HepG2 (cell line): ENCODE measurements at regions not wholly inside any gene's neighbourhood (a gene's known extent, or its start where the extent isn't known, plus 50 kb on each side); places are given as distances from the start of the nearest gene placed in this dataset.

ENCODE experiments used
- FOXK1 ChIP-seq: sonication (generic); formaldehyde crosslinking; IDR thresholded peaks from 2 replicates; pipeline ENCODE4 v1.4.0; 2020; ENCODE audit warnings: low read depth, missing genetic modification reagents, borderline replicate concordance
- HDAC1 ChIP-seq: sonication (generic); formaldehyde crosslinking; IDR thresholded peaks from 2 replicates; pipeline ENCODE4 v1.5.1; 2020; ENCODE audit warnings: mild to moderate bottlenecking, missing genetic modification reagents
- HOXD1 ChIP-seq: sonication (generic); formaldehyde crosslinking; IDR thresholded peaks from 2 replicates; pipeline ENCODE4 v1.5.0; 2020; ENCODE audit warnings: missing genetic modification reagents
- MEIS2 ChIP-seq: sonication (generic); formaldehyde crosslinking; IDR thresholded peaks from 2 replicates; pipeline ENCODE4 v1.9.0; 2021; ENCODE audit warnings: mild to moderate bottlenecking, missing genetic modification reagents
- REXO4 ChIP-seq: sonication (generic); formaldehyde crosslinking; IDR thresholded peaks from 2 replicates; pipeline ENCODE4 v1.8.0; 2022; ENCODE audit warnings: missing genetic modification reagents, mild to moderate bottlenecking, borderline replicate concordance
- SOX13 ChIP-seq, 3 experiments: fragments of 450-650 bp in 1 of 3; sonication (generic) in 1 of 3; formaldehyde crosslinking in 1 of 3; IDR thresholded peaks in 2 of 3; conservative IDR thresholded peaks in 1 of 3; 2 replicates each; pipeline versions ENCODE4 v1.5.0 to v1.6.1; 2016 to 2020; ENCODE audit warnings: antibody characterized with exemption in 1 of 3, mild to moderate bottlenecking in 1 of 3, missing compliant biosample characterization in 1 of 3, missing genetic modification reagents in 1 of 3, moderate library complexity in 1 of 3
- XRCC5 ChIP-seq: fragments of 200-400 bp; formaldehyde crosslinking; optimal IDR thresholded peaks from 2 replicates; pipeline ENCODE3; 2017; ENCODE audit warnings: mild to moderate bottlenecking, low read length
- ZBTB38 ChIP-seq: sonication (generic); formaldehyde crosslinking; IDR thresholded peaks from 2 replicates; pipeline ENCODE4 v1.5.1; 2020; ENCODE audit warnings: mild to moderate bottlenecking, missing genetic modification reagents
- ZNF263 ChIP-seq: sonication (generic); formaldehyde crosslinking; IDR thresholded peaks from 2 replicates; pipeline ENCODE4 v1.4.0; 2020; ENCODE audit warnings: missing genetic modification reagents
- ZSCAN30 ChIP-seq: sonication (generic); formaldehyde crosslinking; IDR thresholded peaks from 2 replicates; pipeline ENCODE4 v1.5.0; 2020; ENCODE audit warnings: mild to moderate bottlenecking, missing genetic modification reagents
- TF ChIP-seq, protein P1 (sequence below): sonication (generic); formaldehyde crosslinking; IDR thresholded peaks from 2 replicates; pipeline ENCODE4 v1.8.0; 2022; ENCODE audit warnings: missing genetic modification reagents, mild to moderate bottlenecking, borderline replicate concordance
- TF ChIP-seq, protein P2 (sequence below): sonication (generic); formaldehyde crosslinking; IDR thresholded peaks from 2 replicates; pipeline ENCODE4 v1.9.0; 2021; ENCODE audit warnings: missing genetic modification reagents, mild to moderate bottlenecking, borderline replicate concordance
- TF ChIP-seq, protein P3 (sequence below), 2 experiments: fragments of 450-650 bp in 1 of 2; sonication (generic) in 1 of 2; formaldehyde crosslinking in 1 of 2; IDR thresholded peaks; 2 replicates each; pipeline versions ENCODE4 v1.6.1 to v1.8.0; 2016 to 2022; ENCODE audit warnings: antibody characterized with exemption in 1 of 2, mild to moderate bottlenecking in 1 of 2, missing genetic modification reagents in 1 of 2
- TF ChIP-seq, protein P4 (sequence below): IDR thresholded peaks from 2 replicates; pipeline ENCODE4 v1.6.1; 2016; ENCODE audit warnings: low read depth, control low read depth

DNA sequence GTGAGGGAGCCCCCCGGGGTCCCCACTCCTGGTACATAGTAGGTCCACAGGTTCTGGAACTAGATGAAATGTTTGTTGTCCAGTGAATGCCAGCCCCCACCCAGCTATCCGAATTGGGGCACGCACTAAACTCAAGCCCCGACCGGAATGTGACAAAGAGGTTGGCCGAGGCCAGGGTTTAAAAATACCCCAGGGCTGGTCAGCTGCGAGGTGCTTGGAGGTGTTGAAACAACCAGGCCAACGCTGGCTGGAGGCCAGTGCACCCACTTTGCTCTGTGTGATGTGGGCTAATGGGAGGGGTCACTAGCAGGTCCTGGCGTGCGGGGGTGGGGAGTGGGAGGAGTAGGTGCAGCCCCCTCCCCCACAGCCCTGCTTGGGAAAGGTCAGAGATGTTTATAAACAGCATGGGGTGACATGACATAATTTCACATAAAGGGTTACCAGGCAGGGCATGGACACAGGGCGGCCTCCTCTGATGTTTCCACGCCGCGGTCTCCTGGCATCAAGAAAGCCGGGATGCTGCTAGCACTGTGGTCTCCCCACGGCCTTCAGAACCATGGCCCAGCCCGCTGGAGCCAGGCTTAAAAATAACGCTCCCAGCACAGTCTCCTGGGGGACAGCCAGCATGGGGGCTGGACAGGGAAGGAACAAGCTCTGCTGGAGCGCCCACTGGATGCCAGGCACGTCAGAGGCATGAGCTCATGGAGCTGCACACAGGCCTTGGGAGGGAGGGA, 111.2 kb upstream of the PTPN1 start (continued):
- peak; percentile 95 for TF ChIP-seq SOX13 (IDR thresholded peaks at IDR 0.05)
- peak in 1 of 2 experiments; percentile 98; a peak in 2 of 4 replicates for TF ChIP-seq SOX13 (CRISPR knock-in tag; conservative IDR thresholded peaks at IDR 0.05 in 1 of 2, IDR thresholded peaks at IDR 0.05 in 1 of 2)
- TF ChIP-seq, protein P1, sequence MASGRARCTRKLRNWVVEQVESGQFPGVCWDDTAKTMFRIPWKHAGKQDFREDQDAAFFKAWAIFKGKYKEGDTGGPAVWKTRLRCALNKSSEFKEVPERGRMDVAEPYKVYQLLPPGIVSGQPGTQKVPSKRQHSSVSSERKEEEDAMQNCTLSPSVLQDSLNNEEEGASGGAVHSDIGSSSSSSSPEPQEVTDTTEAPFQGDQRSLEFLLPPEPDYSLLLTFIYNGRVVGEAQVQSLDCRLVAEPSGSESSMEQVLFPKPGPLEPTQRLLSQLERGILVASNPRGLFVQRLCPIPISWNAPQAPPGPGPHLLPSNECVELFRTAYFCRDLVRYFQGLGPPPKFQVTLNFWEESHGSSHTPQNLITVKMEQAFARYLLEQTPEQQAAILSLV (CRISPR knock-in tag) = no peak; the same call in 1 of the 2 replicates
- TF ChIP-seq ZBTB38 = peak; percentile 85
- peak; percentile 91 for TF ChIP-seq ZSCAN30 (CRISPR knock-in tag)
- TF ChIP-seq, protein P2, sequence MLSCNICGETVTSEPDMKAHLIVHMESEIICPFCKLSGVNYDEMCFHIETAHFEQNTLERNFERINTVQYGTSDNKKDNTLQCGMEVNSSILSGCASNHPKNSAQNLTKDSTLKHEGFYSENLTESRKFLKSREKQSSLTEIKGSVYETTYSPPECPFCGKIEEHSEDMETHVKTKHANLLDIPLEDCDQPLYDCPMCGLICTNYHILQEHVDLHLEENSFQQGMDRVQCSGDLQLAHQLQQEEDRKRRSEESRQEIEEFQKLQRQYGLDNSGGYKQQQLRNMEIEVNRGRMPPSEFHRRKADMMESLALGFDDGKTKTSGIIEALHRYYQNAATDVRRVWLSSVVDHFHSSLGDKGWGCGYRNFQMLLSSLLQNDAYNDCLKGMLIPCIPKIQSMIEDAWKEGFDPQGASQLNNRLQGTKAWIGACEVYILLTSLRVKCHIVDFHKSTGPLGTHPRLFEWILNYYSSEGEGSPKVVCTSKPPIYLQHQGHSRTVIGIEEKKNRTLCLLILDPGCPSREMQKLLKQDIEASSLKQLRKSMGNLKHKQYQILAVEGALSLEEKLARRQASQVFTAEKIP (CRISPR knock-in tag) = no peak
- TF ChIP-seq XRCC5 = peak; percentile 54
- peak; percentile 67 for TF ChIP-seq ZNF263
- TF ChIP-seq HOXD1 (CRISPR knock-in tag) = peak; percentile 99
- peak; percentile 94 for TF ChIP-seq MEIS2 (CRISPR knock-in tag)
- TF ChIP-seq HDAC1 (CRISPR knock-in tag) = peak; percentile 96
- TF ChIP-seq, protein P3, sequence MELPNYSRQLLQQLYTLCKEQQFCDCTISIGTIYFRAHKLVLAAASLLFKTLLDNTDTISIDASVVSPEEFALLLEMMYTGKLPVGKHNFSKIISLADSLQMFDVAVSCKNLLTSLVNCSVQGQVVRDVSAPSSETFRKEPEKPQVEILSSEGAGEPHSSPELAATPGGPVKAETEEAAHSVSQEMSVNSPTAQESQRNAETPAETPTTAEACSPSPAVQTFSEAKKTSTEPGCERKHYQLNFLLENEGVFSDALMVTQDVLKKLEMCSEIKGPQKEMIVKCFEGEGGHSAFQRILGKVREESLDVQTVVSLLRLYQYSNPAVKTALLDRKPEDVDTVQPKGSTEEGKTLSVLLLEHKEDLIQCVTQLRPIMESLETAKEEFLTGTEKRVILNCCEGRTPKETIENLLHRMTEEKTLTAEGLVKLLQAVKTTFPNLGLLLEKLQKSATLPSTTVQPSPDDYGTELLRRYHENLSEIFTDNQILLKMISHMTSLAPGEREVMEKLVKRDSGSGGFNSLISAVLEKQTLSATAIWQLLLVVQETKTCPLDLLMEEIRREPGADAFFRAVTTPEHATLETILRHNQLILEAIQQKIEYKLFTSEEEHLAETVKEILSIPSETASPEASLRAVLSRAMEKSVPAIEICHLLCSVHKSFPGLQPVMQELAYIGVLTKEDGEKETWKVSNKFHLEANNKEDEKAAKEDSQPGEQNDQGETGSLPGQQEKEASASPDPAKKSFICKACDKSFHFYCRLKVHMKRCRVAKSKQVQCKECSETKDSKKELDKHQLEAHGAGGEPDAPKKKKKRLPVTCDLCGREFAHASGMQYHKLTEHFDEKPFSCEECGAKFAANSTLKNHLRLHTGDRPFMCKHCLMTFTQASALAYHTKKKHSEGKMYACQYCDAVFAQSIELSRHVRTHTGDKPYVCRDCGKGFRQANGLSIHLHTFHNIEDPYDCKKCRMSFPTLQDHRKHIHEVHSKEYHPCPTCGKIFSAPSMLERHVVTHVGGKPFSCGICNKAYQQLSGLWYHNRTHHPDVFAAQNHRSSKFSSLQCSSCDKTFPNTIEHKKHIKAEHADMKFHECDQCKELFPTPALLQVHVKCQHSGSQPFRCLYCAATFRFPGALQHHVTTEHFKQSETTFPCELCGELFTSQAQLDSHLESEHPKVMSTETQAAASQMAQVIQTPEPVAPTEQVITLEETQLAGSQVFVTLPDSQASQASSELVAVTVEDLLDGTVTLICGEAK (IDR thresholded peaks at IDR 0.05) = no peak
- TF ChIP-seq, protein P3 (CRISPR knock-in tag; IDR thresholded peaks at IDR 0.05) = peak; percentile 91
- TF ChIP-seq FOXK1 = peak; percentile 100
- no peak; the same call in 1 of the 2 replicates for TF ChIP-seq REXO4 (CRISPR knock-in tag)
- TF ChIP-seq, protein P4, sequence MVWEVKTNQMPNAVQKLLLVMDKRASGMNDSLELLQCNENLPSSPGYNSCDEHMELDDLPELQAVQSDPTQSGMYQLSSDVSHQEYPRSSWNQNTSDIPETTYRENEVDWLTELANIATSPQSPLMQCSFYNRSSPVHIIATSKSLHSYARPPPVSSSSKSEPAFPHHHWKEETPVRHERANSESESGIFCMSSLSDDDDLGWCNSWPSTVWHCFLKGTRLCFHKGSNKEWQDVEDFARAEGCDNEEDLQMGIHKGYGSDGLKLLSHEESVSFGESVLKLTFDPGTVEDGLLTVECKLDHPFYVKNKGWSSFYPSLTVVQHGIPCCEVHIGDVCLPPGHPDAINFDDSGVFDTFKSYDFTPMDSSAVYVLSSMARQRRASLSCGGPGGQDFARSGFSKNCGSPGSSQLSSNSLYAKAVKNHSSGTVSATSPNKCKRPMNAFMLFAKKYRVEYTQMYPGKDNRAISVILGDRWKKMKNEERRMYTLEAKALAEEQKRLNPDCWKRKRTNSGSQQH (CRISPR knock-in tag) = 0 out of 2 replicates have a peak, but pooled peaks have one; percentile 73
